GM21737 (cell line): ENCODE measurements at regions not wholly inside any gene's neighbourhood (a gene's known extent, or its start where the extent isn't known, plus 50 kb on each side); places are given as distances from the start of the nearest gene placed in this dataset.

ENCODE experiments used
- ATAC-seq: cut with Tn5 transposase; IDR thresholded peaks from one replicate; pipeline ENCODE4 v1.9.1; 2021; ENCODE audit warnings: mild to moderate bottlenecking, moderate library complexity; ENCODE audit not compliant: unreplicated experiment

- no peak for ATAC-seq
Measured at GRCh38 chr13:105817498-105817897, 718.0 kb downstream of the EFNB2 start.

GRCh38 chr13:105816994-105817393 lies 718.5 kb downstream of the EFNB2 start:
- ATAC-seq: no peak

GRCh38 chr13:105814902-105815250 lies 720.6 kb downstream of the EFNB2 start:
- ATAC-seq: no peak

- ATAC-seq: no peak
Measured at GRCh38 chr13:105814219-105814901, 721.1 kb downstream of the EFNB2 start.

GRCh38 chr13:105806628-105806920 lies 728.9 kb downstream of the EFNB2 start:
- ATAC-seq: no peak

- ATAC-seq: no peak
Measured at GRCh38 chr13:105805892-105806627, 729.4 kb downstream of the EFNB2 start.

GRCh38 chr13:105804561-105805190 lies 730.8 kb downstream of the EFNB2 start:
- no peak for ATAC-seq

GRCh38 chr13:105799155-105799554 lies 736.3 kb downstream of the EFNB2 start:
- ATAC-seq: no peak

GRCh38 chr13:105798541-105798940 lies 736.9 kb downstream of the EFNB2 start:
- no peak for ATAC-seq

GRCh38 chr13:105796081-105796480 lies 739.4 kb downstream of the EFNB2 start:
- ATAC-seq: no peak

- ATAC-seq: no peak
Measured at GRCh38 chr13:105790923-105791322, 744.5 kb downstream of the EFNB2 start.

- ATAC-seq: no peak
Measured at GRCh38 chr13:105788530-105788929, 746.9 kb downstream of the EFNB2 start.

GRCh38 chr13:105787632-105788031 lies 747.8 kb downstream of the EFNB2 start:
- ATAC-seq: no peak

GRCh38 chr13:105785436-105785835 lies 750.0 kb downstream of the EFNB2 start:
- ATAC-seq: no peak

- no peak for ATAC-seq
Measured at GRCh38 chr13:105783261-105783660, 752.2 kb downstream of the EFNB2 start.

GRCh38 chr13:105778196-105778595 lies 757.3 kb downstream of the EFNB2 start:
- no peak for ATAC-seq

- no peak for ATAC-seq
Measured at GRCh38 chr13:105774739-105775460, 760.6 kb downstream of the EFNB2 start.

- no peak for ATAC-seq
Measured at GRCh38 chr13:105773863-105774538, 761.5 kb downstream of the EFNB2 start.

- no peak for ATAC-seq
Measured at GRCh38 chr13:105773241-105773640, 762.2 kb downstream of the EFNB2 start.

- no peak for ATAC-seq
Measured at GRCh38 chr13:105764486-105764885, 771.0 kb downstream of the EFNB2 start.

- no peak for ATAC-seq
Measured at GRCh38 chr13:105763851-105764250, 771.6 kb downstream of the EFNB2 start.
